ENCODE measurements at regions not wholly inside any gene's neighbourhood (a gene's known extent, or its start where the extent isn't known, plus 50 kb on each side); places are given as distances from the start of the nearest gene placed in this dataset.

DNA sequence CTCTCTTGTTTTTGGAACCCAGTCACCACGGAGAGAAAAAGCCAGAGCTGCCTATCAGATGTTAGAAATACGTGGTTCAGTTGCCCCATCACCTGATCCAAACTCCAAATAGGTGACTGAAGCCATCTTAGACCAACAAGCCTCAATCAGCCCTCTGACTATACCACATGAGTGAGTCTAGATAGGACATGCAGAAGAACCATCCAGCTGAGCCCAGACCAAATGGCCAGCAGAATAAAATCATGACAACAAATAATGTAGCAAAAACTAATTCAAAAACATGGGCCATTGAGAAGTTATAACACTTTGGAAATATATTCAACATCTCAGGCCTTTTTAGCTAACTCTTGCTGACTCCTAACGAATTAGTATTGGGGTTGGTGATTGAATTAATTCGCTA lies 348.4 kb upstream of the C1orf87 start:
- Histone ChIP-seq H3K27me3 (ENCODE audit: control insufficient read depth in 2 of 2, insufficient read depth in 1 of 2, low read length in 1 of 2) (no peaks in the 10 kb centered on the region), H3K9me3 (ENCODE audit: control insufficient read depth in 2 of 2, insufficient read depth in 1 of 2, low read length in 1 of 2) (no peaks in the 10 kb centered on the region), H3K4me1 (ENCODE audit: control insufficient read depth in 2 of 2, insufficient read depth in 2 of 2, low read length in 2 of 2) (no peaks in the 10 kb centered on the region), H3K36me3 (ENCODE audit: control insufficient read depth in 2 of 2, insufficient read depth in 2 of 2, low read length in 1 of 2) (no peaks in the 10 kb centered on the region), H3K27ac (ENCODE audit: low read depth in 1 of 2, low read length in 1 of 2) (no peak overlapping the region), H3K4me3 (ENCODE audit: low read length in 2 of 2) (no peak overlapping the region)
- WGBS, result 90% methylated on average over 4 of the region's 4 CpGs
- DNase-seq (ENCODE audit: low read depth in 6 of 9, low spot score in 9 of 9), result no peak

DNA sequence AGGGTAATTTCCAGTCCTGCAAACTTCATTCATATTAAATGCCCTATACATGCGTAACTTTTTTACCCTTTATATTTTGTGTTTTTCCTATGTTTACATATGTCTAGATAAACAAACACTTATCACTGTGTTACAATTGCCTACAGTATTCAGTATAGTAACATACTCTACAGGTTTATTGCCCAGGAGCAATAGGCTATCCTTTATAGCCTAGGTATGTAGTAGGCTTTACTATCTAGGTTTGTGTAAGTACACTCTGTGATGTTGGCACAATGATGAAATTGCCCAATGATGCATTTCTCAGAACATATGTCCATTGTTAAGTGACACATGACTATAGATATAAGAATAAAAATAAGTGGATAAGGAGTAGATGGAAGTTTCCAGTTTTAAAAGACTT lies 345.5 kb upstream of the C1orf87 start:
- no peaks in the 10 kb centered on the region for H3K27me3 ChIP-seq (ENCODE audit: control insufficient read depth in 2 of 2, insufficient read depth in 1 of 2, low read length in 1 of 2)
- H3K4me1 ChIP-seq (ENCODE audit: control insufficient read depth in 2 of 2, insufficient read depth in 2 of 2, low read length in 2 of 2), result no peaks in the 10 kb centered on the region
- no peaks in the 10 kb centered on the region for H3K36me3 ChIP-seq (ENCODE audit: control insufficient read depth in 2 of 2, insufficient read depth in 2 of 2, low read length in 1 of 2)
- no peak for DNase-seq (ENCODE audit: low read depth in 6 of 9, low spot score in 9 of 9)
- H3K4me3 ChIP-seq (ENCODE audit: low read length in 2 of 2), result no peak overlapping the region
- H3K9me3 ChIP-seq (ENCODE audit: control insufficient read depth in 2 of 2, insufficient read depth in 1 of 2, low read length in 1 of 2), result no peaks in the 10 kb centered on the region
- WGBS, result 98% methylated on average over 1 of the region's 1 CpG
- H3K27ac ChIP-seq (ENCODE audit: low read depth in 1 of 2, low read length in 1 of 2), result no peak overlapping the region

DNA sequence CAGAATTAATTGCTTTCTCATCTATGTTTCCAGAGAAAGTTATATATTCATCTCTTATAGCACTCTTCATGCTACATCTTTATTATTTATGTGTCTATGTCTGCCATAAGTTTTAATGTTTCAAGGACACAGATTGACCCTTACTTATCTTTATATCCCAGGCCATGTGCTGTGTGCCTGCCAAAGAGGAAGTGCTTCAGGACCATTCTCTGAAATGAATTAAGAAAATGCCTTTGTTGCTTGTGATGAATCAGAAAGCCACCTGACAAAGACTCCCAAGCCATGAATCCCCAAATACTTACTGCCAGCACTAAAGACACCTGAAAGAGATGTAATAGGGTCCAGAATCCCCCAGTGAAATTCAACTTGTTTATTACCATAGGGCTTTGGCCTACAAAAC lies 342.1 kb upstream of the C1orf87 start:
- no peak for DNase-seq (ENCODE audit: low read depth in 6 of 9, low spot score in 9 of 9)
- no peaks in the 10 kb centered on the region for H3K4me1 ChIP-seq (ENCODE audit: control insufficient read depth in 2 of 2, insufficient read depth in 2 of 2, low read length in 2 of 2)
- H3K27me3 ChIP-seq (ENCODE audit: control insufficient read depth in 2 of 2, insufficient read depth in 1 of 2, low read length in 1 of 2), result no peaks in the 10 kb centered on the region
- H3K9me3 ChIP-seq (ENCODE audit: control insufficient read depth in 2 of 2, insufficient read depth in 1 of 2, low read length in 1 of 2), result no peaks in the 10 kb centered on the region
- no peak overlapping the region for H3K4me3 ChIP-seq (ENCODE audit: low read length in 2 of 2)
- H3K36me3 ChIP-seq (ENCODE audit: control insufficient read depth in 2 of 2, insufficient read depth in 2 of 2, low read length in 1 of 2), result no peaks in the 10 kb centered on the region
- H3K27ac ChIP-seq (ENCODE audit: low read depth in 1 of 2, low read length in 1 of 2), result no peak overlapping the region

DNA sequence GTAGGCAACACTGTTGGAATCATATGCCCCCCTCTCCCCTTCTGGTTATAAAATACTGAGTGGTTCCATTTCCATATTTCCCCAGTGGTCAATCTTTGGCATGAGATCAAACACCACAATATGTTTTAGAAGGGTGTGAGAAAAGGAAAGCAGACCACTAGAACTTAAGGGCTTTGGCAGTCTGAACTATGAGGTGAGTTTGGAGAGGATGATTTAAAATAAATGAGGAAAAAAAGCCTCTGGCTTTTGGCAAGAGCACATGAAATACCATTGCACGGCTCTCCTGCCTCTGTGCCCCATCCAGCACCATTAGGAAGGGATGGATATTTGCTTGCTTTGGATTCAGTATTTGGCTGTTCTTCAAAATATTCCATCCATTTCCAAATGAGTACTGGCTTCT lies 339.5 kb upstream of the C1orf87 start:
- Histone ChIP-seq H3K27ac (ENCODE audit: low read depth in 1 of 2, low read length in 1 of 2) (no peak overlapping the region), H3K36me3 (ENCODE audit: control insufficient read depth in 2 of 2, insufficient read depth in 2 of 2, low read length in 1 of 2) (no peaks in the 10 kb centered on the region), H3K27me3 (ENCODE audit: control insufficient read depth in 2 of 2, insufficient read depth in 1 of 2, low read length in 1 of 2) (no peaks in the 10 kb centered on the region), H3K4me3 (ENCODE audit: low read length in 2 of 2) (no peak overlapping the region), H3K9me3 (ENCODE audit: control insufficient read depth in 2 of 2, insufficient read depth in 1 of 2, low read length in 1 of 2) (no peaks in the 10 kb centered on the region), H3K4me1 (ENCODE audit: control insufficient read depth in 2 of 2, insufficient read depth in 2 of 2, low read length in 2 of 2) (no peaks in the 10 kb centered on the region)
- WGBS, result 91% methylated on average over 1 of the region's 1 CpG
- no peak for DNase-seq (ENCODE audit: low read depth in 6 of 9, low spot score in 9 of 9)

DNA sequence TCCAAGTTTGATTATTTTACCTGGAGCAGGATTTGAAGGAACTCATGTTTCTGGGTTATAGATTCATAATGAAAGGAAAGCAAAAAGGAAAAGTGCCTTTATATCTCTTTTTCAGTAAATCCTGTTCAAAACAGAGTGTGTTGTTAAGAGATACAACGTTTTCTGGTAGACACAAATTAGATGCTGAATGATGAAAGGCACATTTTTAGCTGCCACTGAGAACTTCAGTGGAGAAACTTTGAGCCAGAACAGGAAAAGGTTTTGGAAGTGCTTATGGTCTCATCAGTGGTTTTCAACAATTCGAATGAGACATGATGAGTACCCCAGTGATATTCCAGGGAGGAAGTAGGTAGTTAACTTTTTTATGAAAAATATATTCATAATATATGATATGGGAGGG lies 338.0 kb upstream of the C1orf87 start:
- no peaks in the 10 kb centered on the region for H3K4me1 ChIP-seq (ENCODE audit: control insufficient read depth in 2 of 2, insufficient read depth in 2 of 2, low read length in 2 of 2)
- no peaks in the 10 kb centered on the region for H3K27me3 ChIP-seq (ENCODE audit: control insufficient read depth in 2 of 2, insufficient read depth in 1 of 2, low read length in 1 of 2)
- no peak overlapping the region for H3K4me3 ChIP-seq (ENCODE audit: low read length in 2 of 2)
- WGBS, result 63% methylated on average over 2 of the region's 2 CpGs
- no peaks in the 10 kb centered on the region for H3K36me3 ChIP-seq (ENCODE audit: control insufficient read depth in 2 of 2, insufficient read depth in 2 of 2, low read length in 1 of 2)
- H3K27ac ChIP-seq (ENCODE audit: low read depth in 1 of 2, low read length in 1 of 2), result no peak overlapping the region
- no peaks in the 10 kb centered on the region for H3K9me3 ChIP-seq (ENCODE audit: control insufficient read depth in 2 of 2, insufficient read depth in 1 of 2, low read length in 1 of 2)
- no peak for DNase-seq (ENCODE audit: low read depth in 6 of 9, low spot score in 9 of 9)

DNA sequence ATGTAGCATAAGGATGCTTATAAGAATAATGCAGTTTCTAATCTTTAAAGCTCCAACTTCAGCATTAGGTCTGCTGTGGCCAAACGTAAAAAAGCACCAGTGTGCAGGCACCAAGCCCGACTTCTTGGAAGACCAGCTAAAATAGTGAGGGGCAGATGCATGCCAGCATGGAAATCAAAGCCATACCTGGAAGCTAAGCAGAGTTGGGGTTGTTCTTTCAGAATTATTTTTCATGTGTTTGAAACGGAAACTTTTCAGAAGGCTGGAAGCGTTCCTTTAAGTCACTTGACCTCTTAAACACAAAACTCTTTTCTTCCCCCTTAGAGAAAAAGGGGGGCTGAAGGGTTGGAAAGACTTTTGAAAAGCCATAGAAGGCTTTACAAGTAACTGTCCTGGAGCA lies 329.2 kb upstream of the C1orf87 start:
- WGBS, result 86% methylated on average over 4 of the region's 4 CpGs
- Histone ChIP-seq H3K4me3 (ENCODE audit: low read length in 2 of 2) (no peak overlapping the region), H3K4me1 (ENCODE audit: control insufficient read depth in 2 of 2, insufficient read depth in 2 of 2, low read length in 2 of 2) (no peaks in the 10 kb centered on the region), H3K36me3 (ENCODE audit: control insufficient read depth in 2 of 2, insufficient read depth in 2 of 2, low read length in 1 of 2) (no peaks in the 10 kb centered on the region), H3K27ac (ENCODE audit: low read depth in 1 of 2, low read length in 1 of 2) (no peak overlapping the region), H3K27me3 (ENCODE audit: control insufficient read depth in 2 of 2, insufficient read depth in 1 of 2, low read length in 1 of 2) (no peaks in the 10 kb centered on the region), H3K9me3 (ENCODE audit: control insufficient read depth in 2 of 2, insufficient read depth in 1 of 2, low read length in 1 of 2) (no peaks in the 10 kb centered on the region)
- no peak for DNase-seq (ENCODE audit: low read depth in 6 of 9, low spot score in 9 of 9)

DNA sequence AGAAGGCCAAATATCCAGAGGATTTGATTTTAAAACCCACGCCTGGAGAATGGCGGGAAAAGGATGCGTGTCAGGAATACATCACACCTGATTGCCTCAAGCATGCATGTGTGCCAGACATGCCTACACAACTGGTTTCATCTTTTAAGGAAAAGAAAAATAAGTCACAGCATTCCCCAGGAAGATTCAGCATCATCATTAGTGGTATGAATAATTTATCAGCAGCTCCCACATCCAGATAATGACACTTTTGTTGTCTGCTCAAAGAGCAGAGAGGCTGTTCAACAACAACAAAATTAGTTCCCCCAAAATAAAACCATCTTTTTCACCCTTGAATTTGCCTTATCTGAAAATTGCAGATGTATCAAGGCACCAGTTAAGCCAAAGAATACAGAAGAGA lies 328.6 kb upstream of the C1orf87 start:
- no peak for DNase-seq (ENCODE audit: low read depth in 6 of 9, low spot score in 9 of 9)
- WGBS, result 89% methylated on average over 3 of the region's 3 CpGs

DNA sequence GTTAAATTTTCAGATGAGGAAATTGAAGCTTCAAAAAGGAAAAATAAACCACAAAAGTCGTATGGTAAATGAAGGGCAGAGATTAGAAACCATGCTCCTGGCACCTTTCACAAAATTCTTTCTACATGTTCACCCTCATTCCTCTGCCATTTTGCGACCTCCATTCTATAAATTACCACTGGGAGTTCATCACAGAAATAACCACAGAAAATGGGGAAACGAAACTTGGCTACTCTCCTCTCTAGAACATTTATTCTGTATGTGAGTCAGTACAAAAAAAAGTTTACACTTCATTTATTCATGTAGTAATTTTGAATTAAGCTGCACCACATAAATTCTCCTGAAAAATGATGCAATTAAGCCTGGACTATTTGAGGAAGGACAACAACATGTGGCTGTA lies 320.9 kb upstream of the C1orf87 start:
- H3K9me3 ChIP-seq (ENCODE audit: control insufficient read depth in 2 of 2, insufficient read depth in 1 of 2, low read length in 1 of 2), result no peaks in the 10 kb centered on the region
- H3K27ac ChIP-seq (ENCODE audit: low read depth in 1 of 2, low read length in 1 of 2), result no peak overlapping the region
- no peaks in the 10 kb centered on the region for H3K27me3 ChIP-seq (ENCODE audit: control insufficient read depth in 2 of 2, insufficient read depth in 1 of 2, low read length in 1 of 2)
- WGBS, result 43% methylated on average over 3 of the region's 3 CpGs
- H3K4me3 ChIP-seq (ENCODE audit: low read length in 2 of 2), result no peak overlapping the region
- H3K36me3 ChIP-seq (ENCODE audit: control insufficient read depth in 2 of 2, insufficient read depth in 2 of 2, low read length in 1 of 2), result no peaks in the 10 kb centered on the region
- no peak for DNase-seq (ENCODE audit: low read depth in 6 of 9, low spot score in 9 of 9)
- no peaks in the 10 kb centered on the region for H3K4me1 ChIP-seq (ENCODE audit: control insufficient read depth in 2 of 2, insufficient read depth in 2 of 2, low read length in 2 of 2)

More for the DNA sequence above, 328.6 kb upstream of the C1orf87 start:
- Histone ChIP-seq H3K36me3 (ENCODE audit: control insufficient read depth in 2 of 2, insufficient read depth in 2 of 2, low read length in 1 of 2) (no peaks in the 10 kb centered on the region), H3K9me3 (ENCODE audit: control insufficient read depth in 2 of 2, insufficient read depth in 1 of 2, low read length in 1 of 2) (no peaks in the 10 kb centered on the region), H3K27ac (ENCODE audit: low read depth in 1 of 2, low read length in 1 of 2) (no peak overlapping the region), H3K4me3 (ENCODE audit: low read length in 2 of 2) (no peak overlapping the region), H3K4me1 (ENCODE audit: control insufficient read depth in 2 of 2, insufficient read depth in 2 of 2, low read length in 2 of 2) (no peaks in the 10 kb centered on the region), H3K27me3 (ENCODE audit: control insufficient read depth in 2 of 2, insufficient read depth in 1 of 2, low read length in 1 of 2) (no peaks in the 10 kb centered on the region)

DNA sequence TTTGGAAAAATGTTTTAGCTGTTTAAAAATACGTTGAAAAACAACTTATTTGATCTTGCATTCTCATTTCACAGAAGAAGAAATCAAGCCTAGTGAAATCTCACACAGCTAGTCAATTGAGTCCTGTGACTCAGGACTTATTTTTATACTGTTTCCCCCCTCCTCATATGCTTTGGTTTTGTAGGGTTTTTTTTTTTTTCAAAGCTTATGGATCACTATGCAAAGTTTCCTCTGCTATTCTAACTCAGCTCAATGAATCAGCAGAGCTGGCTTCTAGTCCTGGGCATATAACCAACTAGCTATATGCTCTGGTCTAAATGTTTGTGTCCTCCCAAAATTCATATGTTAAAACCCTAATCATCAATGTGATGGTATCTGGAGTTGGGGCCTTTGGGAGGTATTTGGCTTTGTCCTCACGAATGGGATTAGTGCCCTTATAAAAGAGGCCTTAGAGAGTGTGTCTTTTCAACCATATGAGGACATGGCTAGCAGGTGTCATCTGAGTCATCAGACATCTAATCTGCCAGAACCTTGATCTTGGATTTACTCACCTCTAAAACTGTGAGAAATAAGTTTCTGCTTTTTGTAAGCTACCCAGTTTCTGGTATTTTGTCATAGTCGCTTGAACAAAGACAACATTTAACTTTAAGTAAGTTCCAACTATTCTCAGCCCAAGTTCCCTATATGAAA lies 317.2 kb upstream of the C1orf87 start:
- 90% methylated on average over 3 of the region's 3 CpGs for WGBS
- no peaks in the 10 kb centered on the region for H3K9me3 ChIP-seq (ENCODE audit: control insufficient read depth in 2 of 2, insufficient read depth in 1 of 2, low read length in 1 of 2)
- no peaks in the 10 kb centered on the region for H3K36me3 ChIP-seq (ENCODE audit: control insufficient read depth in 2 of 2, insufficient read depth in 2 of 2, low read length in 1 of 2)
- no peaks in the 10 kb centered on the region for H3K4me1 ChIP-seq (ENCODE audit: control insufficient read depth in 2 of 2, insufficient read depth in 2 of 2, low read length in 2 of 2)
- H3K4me3 ChIP-seq (ENCODE audit: low read length in 2 of 2), result no peak overlapping the region
- H3K27ac ChIP-seq (ENCODE audit: low read depth in 1 of 2, low read length in 1 of 2), result no peak overlapping the region
- H3K27me3 ChIP-seq (ENCODE audit: control insufficient read depth in 2 of 2, insufficient read depth in 1 of 2, low read length in 1 of 2), result no peaks in the 10 kb centered on the region
- no peak for DNase-seq (ENCODE audit: low read depth in 6 of 9, low spot score in 9 of 9)

Measured in thymus (tissue), 11 donors.